B cell (primary cell): ENCODE measurements at regions not wholly inside any gene's neighbourhood (a gene's known extent, or its start where the extent isn't known, plus 50 kb on each side); places are given as distances from the start of the nearest gene placed in this dataset.

Experiments used
- ATAC-seq: fragments of 200-7000 bp; cut with Tn5 transposase; one replicate; pipeline ENCODE4 v1.10.0; 2021; ENCODE audit warnings: low read depth, mild to moderate bottlenecking, moderate number of reproducible peaks, moderate library complexity
- CTCF ChIA-PET: fragments of 350-600 bp; sonication (Branson Sonifier 250); formaldehyde crosslinking; loops from one replicate; lab custom pipeline; 2021; ENCODE audit warnings: antibody characterized with exemption, inconsistent platforms; lab: Charles Lee
- POLR2A ChIA-PET: fragments of 350-600 bp; sonication (Branson Sonifier 250); formaldehyde crosslinking; loops from one replicate; lab custom pipeline; 2021; ENCODE audit warnings: antibody characterized with exemption; lab: Charles Lee
- DNase-seq: peaks from one replicate; pipeline ENCODE4 v3.0.0; 2013
- H2AFZ ChIP-seq: 2 replicates; pipeline ENCODE4 v1.6.1; 2012; ENCODE audit warnings: mild to moderate bottlenecking, low read depth, low read length; ENCODE audit not compliant: insufficient read depth, poor library complexity, severe bottlenecking
- H3K27ac ChIP-seq, 2 donors: 1 replicate in 1 of 2; 2 replicates in 1 of 2; pipeline ENCODE4 v1.5.1; 2012 to 2013; ENCODE audit warnings: low read length in 2 of 2, mild to moderate bottlenecking in 2 of 2, moderate library complexity in 1 of 2
- H3K27me3 ChIP-seq, 4 experiments: fragments of 200-600 bp in 1 of 4; sonication (generic) in 1 of 4; replicated peaks in 1 of 4; 1 replicate in 2 of 4; 2 replicates in 2 of 4; pipeline versions ENCODE4 v1.6.1 to v1.7.0; 2013 to 2016; ENCODE audit warnings: low read length in 3 of 4, mild to moderate bottlenecking in 2 of 4, mixed read lengths in 1 of 4, moderate library complexity in 1 of 4; ENCODE audit not compliant: insufficient read depth in 4 of 4, control insufficient read depth in 3 of 4; ENCODE audit errors: control extremely low read depth in 1 of 4
- H3K36me3 ChIP-seq, 2 experiments: replicated peaks in 1 of 2; 1 replicate in 1 of 2; 2 replicates in 1 of 2; pipeline versions ENCODE4 v1.6.1 to v1.7.1; 2013; ENCODE audit warnings: low read length in 1 of 2; ENCODE audit not compliant: insufficient read depth in 2 of 2, control insufficient read depth in 1 of 2; ENCODE audit errors: control extremely low read depth in 1 of 2, extremely low read depth in 1 of 2
- H3K4me1 ChIP-seq, 2 donors: fragments of 200-600 bp in 1 of 2; sonication (generic) in 1 of 2; 1 replicate in 1 of 2; 2 replicates in 1 of 2; pipeline versions ENCODE4 v1.5.1 to v1.6.1; 2013 to 2017; ENCODE audit warnings: low read length in 2 of 2; ENCODE audit not compliant: control insufficient read depth in 2 of 2, insufficient read depth in 2 of 2
- H3K4me2 ChIP-seq: replicated peaks from 2 replicates; pipeline ENCODE3; 2012; ENCODE audit warnings: mild to moderate bottlenecking, low read depth, low read length; ENCODE audit not compliant: poor library complexity, severe bottlenecking
- H3K4me3 ChIP-seq, 5 experiments: fragments of 200-600 bp in 1 of 5; sonication (generic) in 1 of 5; 1 replicate in 3 of 5; 2 replicates in 2 of 5; pipeline versions ENCODE4 v1.5.1 to v1.7.0; 2011 to 2016; ENCODE audit warnings: low read length in 4 of 5, mild to moderate bottlenecking in 4 of 5, low read depth in 2 of 5, control low read depth in 1 of 5, moderate library complexity in 1 of 5; ENCODE audit not compliant: insufficient read depth in 1 of 5; ENCODE audit errors: control extremely low read depth in 1 of 5, extremely low read depth in 1 of 5
- H3K79me2 ChIP-seq: fragments of 200-600 bp; sonication (generic); one replicate; pipeline ENCODE4 v1.6.0; 2016; ENCODE audit warnings: low read length; ENCODE audit not compliant: control insufficient read depth, insufficient read depth
- H3K9ac ChIP-seq: fragments of 200-600 bp; sonication (generic); 2 replicates; pipeline ENCODE4 v1.6.1; 2017; ENCODE audit warnings: mild to moderate bottlenecking, low read length, moderate library complexity
- H3K9me3 ChIP-seq, 3 donors: one replicate each; pipeline versions ENCODE4 v1.6.1 to v1.7.1; 2013; ENCODE audit warnings: low read length in 2 of 3; ENCODE audit not compliant: control insufficient read depth in 2 of 3, insufficient read depth in 1 of 3; ENCODE audit errors: control extremely low read depth in 1 of 3
- H4K20me1 ChIP-seq: 2 replicates; pipeline ENCODE4 v1.6.0; 2012; ENCODE audit warnings: mild to moderate bottlenecking, low read length; ENCODE audit not compliant: insufficient read depth, control insufficient read depth, poor library complexity, severe bottlenecking
- H3K27ac Mint-ChIP-seq: one replicate; pipeline ENCODE4 v1.8.0; 2021; ENCODE audit warnings: mixed read lengths
- H3K27me3 Mint-ChIP-seq: one replicate; pipeline ENCODE4 v1.8.0; 2021; ENCODE audit warnings: mixed read lengths
- H3K4me1 Mint-ChIP-seq: one replicate; pipeline ENCODE4 v1.8.0; 2021; ENCODE audit warnings: mixed read lengths
- H3K4me3 Mint-ChIP-seq: one replicate; pipeline ENCODE4 v1.8.0; 2021; ENCODE audit warnings: mixed read lengths
- H3K9me3 Mint-ChIP-seq: one replicate; pipeline ENCODE4 v1.8.0; 2022; ENCODE audit warnings: mixed read lengths; ENCODE audit not compliant: insufficient read depth
- EZH2 ChIP-seq: IDR thresholded peaks from 2 replicates; pipeline ENCODE4 v1.6.1; 2012; ENCODE audit warnings: borderline replicate concordance, low read depth, mild to moderate bottlenecking, moderate library complexity, low read length; ENCODE audit not compliant: insufficient read depth, poor library complexity, severe bottlenecking
- WGBS: methylation state at CpG from one replicate; pipeline ENCODE4 v1.1.5; 2013; ENCODE audit warnings: missing lambda C conversion rate; ENCODE audit not compliant: insufficient coverage; 5-methylcytosine and 5-hydroxymethylcytosine counted together
- intact Hi-C: fragments of 100-400 bp; cut with micrococcal nuclease; formaldehyde crosslinking; loops from one replicate; pipeline ENCODE4 v1.10.0; 2022
- TF ChIP-seq, protein P1 (sequence below): fragments of 200-600 bp; IDR thresholded peaks from one replicate; pipeline ENCODE4 v1.8.0; 2022; ENCODE audit warnings: antibody characterized with exemption, mild to moderate bottlenecking

DNA sequence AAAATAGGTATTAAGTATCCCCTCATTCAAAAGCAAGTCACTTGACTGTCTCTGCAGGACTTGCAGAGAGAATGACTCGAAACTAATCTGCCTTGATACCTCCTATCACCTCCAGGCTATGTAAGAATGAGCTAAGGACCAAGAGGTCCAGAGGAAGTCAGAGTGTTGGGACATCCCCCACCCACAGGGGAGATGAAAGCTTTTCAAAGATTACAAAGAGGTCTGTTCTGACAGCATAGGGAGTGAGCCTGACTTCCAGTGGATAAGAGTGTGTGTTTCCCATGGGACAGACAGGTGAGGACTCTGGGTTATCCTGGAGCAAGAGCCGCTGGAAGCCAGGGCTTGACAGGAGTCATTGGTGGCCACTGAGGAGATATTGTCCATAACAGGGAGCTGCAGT lies 85.0 kb upstream of the TACR1 start:
- Histone ChIP-seq H3K4me2 (no peak overlapping the region), H3K27ac (no peak overlapping the region), H3K27me3 (peaks cover 0 to 3% (median 0%) of the 10 kb centered on the region in 4 experiments), H4K20me1 (no peaks in the 10 kb centered on the region), H3K36me3 (no peaks in the 10 kb centered on the region), H3K4me1 (peaks cover 14 to 19% of the 10 kb centered on the region in 2 donors), H3K4me3 (no peak overlapping the region), H3K9ac (no peak overlapping the region), H3K79me2 (no peaks in the 10 kb centered on the region), H2AFZ (no peak overlapping the region), H3K9me3 (no peaks in the 10 kb centered on the region)
- Mint-ChIP-seq H3K27ac (no peak overlapping the region), H3K27me3 (no peaks in the 10 kb centered on the region), H3K4me3 (no peak overlapping the region), H3K4me1 (peaks cover 29% of the 10 kb centered on the region), H3K9me3 (no peaks in the 10 kb centered on the region)
- intact Hi-C loops = no loop called here
- ChIA-PET CTCF (no interaction called here), POLR2A (no interaction called here)
- TF ChIP-seq EZH2 = no peak
- TF ChIP-seq, protein P1, sequence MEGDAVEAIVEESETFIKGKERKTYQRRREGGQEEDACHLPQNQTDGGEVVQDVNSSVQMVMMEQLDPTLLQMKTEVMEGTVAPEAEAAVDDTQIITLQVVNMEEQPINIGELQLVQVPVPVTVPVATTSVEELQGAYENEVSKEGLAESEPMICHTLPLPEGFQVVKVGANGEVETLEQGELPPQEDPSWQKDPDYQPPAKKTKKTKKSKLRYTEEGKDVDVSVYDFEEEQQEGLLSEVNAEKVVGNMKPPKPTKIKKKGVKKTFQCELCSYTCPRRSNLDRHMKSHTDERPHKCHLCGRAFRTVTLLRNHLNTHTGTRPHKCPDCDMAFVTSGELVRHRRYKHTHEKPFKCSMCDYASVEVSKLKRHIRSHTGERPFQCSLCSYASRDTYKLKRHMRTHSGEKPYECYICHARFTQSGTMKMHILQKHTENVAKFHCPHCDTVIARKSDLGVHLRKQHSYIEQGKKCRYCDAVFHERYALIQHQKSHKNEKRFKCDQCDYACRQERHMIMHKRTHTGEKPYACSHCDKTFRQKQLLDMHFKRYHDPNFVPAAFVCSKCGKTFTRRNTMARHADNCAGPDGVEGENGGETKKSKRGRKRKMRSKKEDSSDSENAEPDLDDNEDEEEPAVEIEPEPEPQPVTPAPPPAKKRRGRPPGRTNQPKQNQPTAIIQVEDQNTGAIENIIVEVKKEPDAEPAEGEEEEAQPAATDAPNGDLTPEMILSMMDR = no peak
- ATAC-seq = no peak
- 100% methylated on average over 1 of the region's 2 CpGs for WGBS
- no peak for DNase-seq

DNA sequence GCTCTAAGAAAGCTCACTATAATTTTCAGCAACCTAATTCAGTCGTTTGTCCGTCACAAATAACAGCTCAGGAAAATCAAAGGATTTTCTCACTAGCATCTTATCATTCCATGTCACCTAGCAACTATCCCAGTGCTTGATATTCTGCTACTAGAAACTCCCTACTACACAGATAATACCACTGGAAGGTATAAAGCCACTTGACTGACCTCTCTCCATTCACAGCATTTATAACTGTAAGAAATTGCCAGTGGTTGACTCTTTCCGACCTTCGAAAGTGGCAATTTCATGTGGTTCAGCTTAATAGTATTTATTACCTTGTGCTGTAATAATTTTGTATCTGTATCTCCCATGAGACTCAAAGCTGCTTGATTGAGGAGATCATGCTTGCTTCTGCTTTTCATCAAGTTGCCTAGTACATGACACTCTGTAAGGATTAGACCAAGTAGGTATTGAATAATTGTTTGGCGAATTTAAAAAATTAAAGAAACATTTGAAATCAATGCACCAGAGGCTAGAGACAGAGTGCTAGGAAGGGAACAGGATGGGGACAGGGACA lies 79.6 kb upstream of the TACR1 start:
- Mint-ChIP-seq H3K4me1 (no peaks in the 10 kb centered on the region), H3K27ac (no peak overlapping the region), H3K4me3 (no peak overlapping the region), H3K9me3 (peaks cover 4% of the 10 kb centered on the region), H3K27me3 (no peaks in the 10 kb centered on the region)
- Histone ChIP-seq H3K4me2 (no peak overlapping the region), H3K27ac (no peak overlapping the region), H3K4me3 (no peak overlapping the region), H3K36me3 (no peaks in the 10 kb centered on the region), H3K9ac (no peak overlapping the region), H4K20me1 (no peaks in the 10 kb centered on the region), H3K79me2 (no peaks in the 10 kb centered on the region), H3K9me3 (peaks cover 0 to 6% (median 2%) of the 10 kb centered on the region in 3 donors), H3K27me3 (no peaks in the 10 kb centered on the region), H2AFZ (no peak overlapping the region), H3K4me1 (no peaks in the 10 kb centered on the region)
- 97% methylated on average over 3 of the region's 5 CpGs for WGBS
- DNase-seq (no peak), ATAC-seq (no peak)
- intact Hi-C loops = no loop called here
- POLR2A ChIA-PET = no interaction called here
- TF ChIP-seq, protein P1 = no peak
- TF ChIP-seq EZH2 = no peak
- CTCF ChIA-PET = no interaction called here
